ENCODE measurements at regions not wholly inside any gene's neighbourhood (a gene's known extent, or its start where the extent isn't known, plus 50 kb on each side); places are given as distances from the start of the nearest gene placed in this dataset.

- no peak overlapping the region for H3K27ac Mint-ChIP-seq
- H3K4me3 Mint-ChIP-seq: no peak overlapping the region
- H3K27me3 Mint-ChIP-seq (ENCODE audit: low read depth): no peaks in the 10 kb centered on the region
- TF ChIP-seq CTCF (IDR thresholded peaks at IDR 0.05; ENCODE audit: unreplicated experiment): no peak
- H3K36me3 Mint-ChIP-seq: no peaks in the 10 kb centered on the region
- no peak for DNase-seq (ENCODE audit: low spot score in 2 of 2, unreplicated experiment in 2 of 2)
- no peaks in the 10 kb centered on the region for H3K4me1 Mint-ChIP-seq
- H3K9me3 Mint-ChIP-seq: peaks cover 24% of the 10 kb centered on the region
Observed at GRCh38 chr3:3619815-3620214, 179.4 kb upstream of the LRRN1 start.

GRCh38 chr3:3618623-3619022, 180.6 kb upstream of the LRRN1 start:
- DNase-seq (ENCODE audit: low spot score in 2 of 2, unreplicated experiment in 2 of 2): no peak
- no peak overlapping the region for H3K4me3 Mint-ChIP-seq
- no peak for TF ChIP-seq CTCF (IDR thresholded peaks at IDR 0.05; ENCODE audit: unreplicated experiment)
- H3K27me3 Mint-ChIP-seq (ENCODE audit: low read depth): no peaks in the 10 kb centered on the region
- H3K4me1 Mint-ChIP-seq: no peaks in the 10 kb centered on the region
- H3K27ac Mint-ChIP-seq: no peak overlapping the region
- H3K36me3 Mint-ChIP-seq: no peaks in the 10 kb centered on the region
- H3K9me3 Mint-ChIP-seq: peaks cover 15% of the 10 kb centered on the region

- no peaks in the 10 kb centered on the region for H3K4me1 Mint-ChIP-seq
Observed at GRCh38 chr3:3615533-3615932, 183.7 kb upstream of the LRRN1 start.

GRCh38 chr3:3610581-3611298, 188.5 kb upstream of the LRRN1 start:
- Mint-ChIP-seq H3K4me3 (no peak overlapping the region), H3K36me3 (no peaks in the 10 kb centered on the region), H3K27me3 (ENCODE audit: low read depth) (no peaks in the 10 kb centered on the region), H3K27ac (no peak overlapping the region), H3K4me1 (no peaks in the 10 kb centered on the region), H3K9me3 (peaks cover 11% of the 10 kb centered on the region)
- no peak for TF ChIP-seq CTCF (IDR thresholded peaks at IDR 0.05; ENCODE audit: unreplicated experiment)
- no peak for DNase-seq (ENCODE audit: low spot score in 2 of 2, unreplicated experiment in 2 of 2)

More at GRCh38 chr3:3615533-3615932, 183.7 kb upstream of the LRRN1 start:
- Mint-ChIP-seq H3K36me3 (no peaks in the 10 kb centered on the region), H3K9me3 (no peaks in the 10 kb centered on the region), H3K4me3 (no peak overlapping the region), H3K27ac (no peak overlapping the region), H3K27me3 (ENCODE audit: low read depth) (no peaks in the 10 kb centered on the region)
- TF ChIP-seq CTCF (IDR thresholded peaks at IDR 0.05; ENCODE audit: unreplicated experiment): no peak
- DNase-seq (ENCODE audit: low spot score in 2 of 2, unreplicated experiment in 2 of 2): no peak

GRCh38 chr3:3606321-3606720, 192.9 kb upstream of the LRRN1 start:
- Mint-ChIP-seq H3K9me3 (peaks cover 11% of the 10 kb centered on the region), H3K27ac (no peak overlapping the region), H3K27me3 (ENCODE audit: low read depth) (no peaks in the 10 kb centered on the region), H3K36me3 (no peaks in the 10 kb centered on the region), H3K4me1 (peaks cover 4% of the 10 kb centered on the region), H3K4me3 (no peak overlapping the region)
- no peak for DNase-seq (ENCODE audit: low spot score in 2 of 2, unreplicated experiment in 2 of 2)
- TF ChIP-seq CTCF (IDR thresholded peaks at IDR 0.05; ENCODE audit: unreplicated experiment): no peak

Measured in mesothelial cell of epicardium (in vitro differentiated cells).